Esophagus (tissue), 2 donors: ENCODE measurements at regions not wholly inside any gene's neighbourhood (a gene's known extent, or its start where the extent isn't known, plus 50 kb on each side); places are given as distances from the start of the nearest gene placed in this dataset.

Experiments used
- H3K27ac ChIP-seq, 2 donors: one replicate each; pipeline ENCODE4 v1.5.1; 2013; ENCODE audit warnings: low read depth in 2 of 2, mild to moderate bottlenecking in 2 of 2, inconsistent platforms in 1 of 2, low read length in 1 of 2, moderate library complexity in 1 of 2
- H3K27me3 ChIP-seq, 2 donors: one replicate each; pipeline ENCODE4 v1.6.1; 2013; ENCODE audit warnings: low read length in 2 of 2, control low read depth in 1 of 2, mild to moderate bottlenecking in 1 of 2; ENCODE audit not compliant: insufficient read depth in 2 of 2, control insufficient read depth in 1 of 2
- H3K36me3 ChIP-seq, 2 donors: one replicate each; pipeline ENCODE4 v1.6.1; 2013; ENCODE audit warnings: low read length in 1 of 2; ENCODE audit not compliant: control insufficient read depth in 2 of 2, insufficient read depth in 2 of 2
- H3K4me1 ChIP-seq, 2 donors: one replicate each; pipeline ENCODE4 v1.6.1; 2013; ENCODE audit warnings: low read length in 1 of 2; ENCODE audit not compliant: control insufficient read depth in 2 of 2, insufficient read depth in 2 of 2
- H3K4me3 ChIP-seq, 2 donors: one replicate each; pipeline ENCODE4 v1.5.1; 2013; ENCODE audit warnings: low read length in 2 of 2, mild to moderate bottlenecking in 2 of 2, low read depth in 1 of 2, moderate library complexity in 1 of 2
- H3K9me3 ChIP-seq, 2 donors: one replicate each; pipeline ENCODE4 v1.6.1; 2013; ENCODE audit warnings: mild to moderate bottlenecking in 2 of 2, low read depth in 1 of 2, low read length in 1 of 2, moderate library complexity in 1 of 2; ENCODE audit not compliant: control insufficient read depth in 2 of 2, insufficient read depth in 1 of 2
- WGBS, 2 donors: extraction: QIAGEN DNeasy Blood & Tissue Kit; methylation state at CpG; one replicate each; pipeline ENCODE4 v1.1.7; 2013; 5-methylcytosine and 5-hydroxymethylcytosine counted together
- donor health status: healthy with polysubstance abuse.
- donor health status: Bipolar disorder and iron deficiency.

GRCh38 chr12:88251798-88252197 is 109.7 kb downstream of the TMTC3 start:
- H3K27me3 ChIP-seq = no peaks in the 10 kb centered on the region
- H3K27ac ChIP-seq = no peak overlapping the region
- no peaks in the 10 kb centered on the region for H3K9me3 ChIP-seq
- no peaks in the 10 kb centered on the region for H3K36me3 ChIP-seq
- H3K4me3 ChIP-seq = no peak overlapping the region
- H3K4me1 ChIP-seq = no peaks in the 10 kb centered on the region

GRCh38 chr12:88253371-88253978 is 111.4 kb downstream of the TMTC3 start:
- H3K4me1 ChIP-seq = no peaks in the 10 kb centered on the region
- no peaks in the 10 kb centered on the region for H3K9me3 ChIP-seq
- H3K27ac ChIP-seq = no peak overlapping the region
- H3K4me3 ChIP-seq = no peak overlapping the region
- H3K27me3 ChIP-seq = no peaks in the 10 kb centered on the region
- H3K36me3 ChIP-seq = no peaks in the 10 kb centered on the region

- no peak overlapping the region for H3K27ac ChIP-seq
- no peaks in the 10 kb centered on the region for H3K36me3 ChIP-seq
- no peaks in the 10 kb centered on the region for H3K9me3 ChIP-seq
- H3K27me3 ChIP-seq = no peaks in the 10 kb centered on the region
- no peak overlapping the region for H3K4me3 ChIP-seq
- 84 to 89% methylated on average over 2 of the region's 2 CpGs for WGBS, 2 donors
- no peaks in the 10 kb centered on the region for H3K4me1 ChIP-seq
Observed at GRCh38 chr12:88255224-88255623, 113.1 kb downstream of the TMTC3 start.

- Histone ChIP-seq H3K4me3 (no peak overlapping the region), H3K27ac (no peak overlapping the region), H3K36me3 (no peaks in the 10 kb centered on the region), H3K27me3 (no peaks in the 10 kb centered on the region), H3K4me1 (no peaks in the 10 kb centered on the region), H3K9me3 (no peaks in the 10 kb centered on the region)
Observed at GRCh38 chr12:88255847-88256246, 113.7 kb downstream of the TMTC3 start.

- H3K4me3 ChIP-seq = no peak overlapping the region
- H3K4me1 ChIP-seq = no peaks in the 10 kb centered on the region
- no peak overlapping the region for H3K27ac ChIP-seq
- H3K27me3 ChIP-seq = no peaks in the 10 kb centered on the region
- WGBS, 2 donors = 91 to 94% methylated on average over 2 of the region's 2 CpGs
- no peaks in the 10 kb centered on the region for H3K36me3 ChIP-seq
- no peaks in the 10 kb centered on the region for H3K9me3 ChIP-seq
Observed at GRCh38 chr12:88258396-88258795, 116.3 kb downstream of the TMTC3 start.

GRCh38 chr12:88266806-88267360 is 124.8 kb downstream of the TMTC3 start:
- no peak overlapping the region for H3K4me3 ChIP-seq
- no peaks in the 10 kb centered on the region for H3K27me3 ChIP-seq
- H3K27ac ChIP-seq = no peak overlapping the region
- H3K4me1 ChIP-seq = no peaks in the 10 kb centered on the region
- H3K9me3 ChIP-seq = no peaks in the 10 kb centered on the region
- no peaks in the 10 kb centered on the region for H3K36me3 ChIP-seq
- WGBS, 2 donors = 71 to 75% methylated on average over 2 of the region's 2 CpGs

- Histone ChIP-seq H3K4me1 (no peaks in the 10 kb centered on the region), H3K9me3 (no peaks in the 10 kb centered on the region), H3K27me3 (no peaks in the 10 kb centered on the region), H3K36me3 (no peaks in the 10 kb centered on the region), H3K27ac (no peak overlapping the region), H3K4me3 (no peak overlapping the region)
- 80 to 90% methylated on average over 2 of the region's 2 CpGs for WGBS, 2 donors
Observed at GRCh38 chr12:88267630-88268029, 125.5 kb downstream of the TMTC3 start.

GRCh38 chr12:88272456-88272855 is 130.3 kb downstream of the TMTC3 start:
- WGBS, 2 donors = 86 to 91% methylated on average over 4 of the region's 4 CpGs
- Histone ChIP-seq H3K27me3 (no peaks in the 10 kb centered on the region), H3K4me1 (no peaks in the 10 kb centered on the region), H3K36me3 (no peaks in the 10 kb centered on the region), H3K27ac (no peak overlapping the region), H3K4me3 (no peak overlapping the region), H3K9me3 (no peaks in the 10 kb centered on the region)

- WGBS, 2 donors = 79 to 89% methylated on average over 2 of the region's 2 CpGs
- no peaks in the 10 kb centered on the region for H3K27me3 ChIP-seq
- no peak overlapping the region for H3K27ac ChIP-seq
- H3K9me3 ChIP-seq = no peaks in the 10 kb centered on the region
- no peaks in the 10 kb centered on the region for H3K4me1 ChIP-seq
- H3K36me3 ChIP-seq = no peaks in the 10 kb centered on the region
- H3K4me3 ChIP-seq = no peak overlapping the region
Observed at GRCh38 chr12:88273450-88273849, 131.3 kb downstream of the TMTC3 start.

GRCh38 chr12:88273875-88274274 is 131.8 kb downstream of the TMTC3 start:
- no peaks in the 10 kb centered on the region for H3K9me3 ChIP-seq
- WGBS, 2 donors = 74% methylated on average over 2 of the region's 2 CpGs
- no peak overlapping the region for H3K4me3 ChIP-seq
- no peak overlapping the region for H3K27ac ChIP-seq
- no peaks in the 10 kb centered on the region for H3K4me1 ChIP-seq
- H3K36me3 ChIP-seq = no peaks in the 10 kb centered on the region
- no peaks in the 10 kb centered on the region for H3K27me3 ChIP-seq
